H9 (cell line): ENCODE measurements at regions not wholly inside any gene's neighbourhood (a gene's known extent, or its start where the extent isn't known, plus 50 kb on each side); places are given as distances from the start of the nearest gene placed in this dataset.

Source experiments
- DNase-seq: peaks from one replicate; pipeline ENCODE4 v3.0.0-alpha.2; 2017
- H2AFZ ChIP-seq: one replicate; pipeline ENCODE4 v1.6.1; 2013; ENCODE audit warnings: mild to moderate bottlenecking, low read length, control low read depth, moderate library complexity
- H2AK5ac ChIP-seq: 2 replicates; pipeline ENCODE4 v1.6.1; 2013; ENCODE audit warnings: low read length, control low read depth, mixed read lengths; ENCODE audit not compliant: insufficient read length
- H2BK120ac ChIP-seq: one replicate; pipeline ENCODE4 v1.6.1; 2013; ENCODE audit warnings: low read depth, mild to moderate bottlenecking, low read length, control low read depth, inconsistent platforms; ENCODE audit not compliant: poor library complexity, severe bottlenecking
- H2BK12ac ChIP-seq: 2 replicates; pipeline ENCODE4 v1.6.1; 2013; ENCODE audit warnings: low read length, control low read depth, mixed read lengths, low read depth; ENCODE audit not compliant: insufficient read length
- H2BK15ac ChIP-seq: 2 replicates; pipeline ENCODE4 v1.6.1; 2013; ENCODE audit warnings: low read depth, low read length, control low read depth
- H2BK20ac ChIP-seq: one replicate; pipeline ENCODE4 v1.6.1; 2013; ENCODE audit warnings: low read depth, mild to moderate bottlenecking, low read length, control low read depth, inconsistent platforms; ENCODE audit not compliant: poor library complexity, severe bottlenecking
- H2BK5ac ChIP-seq: 2 replicates; pipeline ENCODE4 v1.6.1; 2013; ENCODE audit warnings: low read length, control low read depth, mixed read lengths; ENCODE audit not compliant: insufficient read length
- H3K14ac ChIP-seq: 2 replicates; pipeline ENCODE4 v1.6.1; 2013; ENCODE audit warnings: low read length, control low read depth; ENCODE audit not compliant: insufficient read depth
- H3K18ac ChIP-seq: 2 replicates; pipeline ENCODE4 v1.6.1; 2013; ENCODE audit warnings: low read depth, mild to moderate bottlenecking, mixed read lengths, low read length, control low read depth; ENCODE audit not compliant: insufficient read length
- H3K23ac ChIP-seq: 2 replicates; pipeline ENCODE4 v1.6.1; 2013; ENCODE audit warnings: low read length, control low read depth, mixed read lengths, low read depth; ENCODE audit not compliant: insufficient read length
- H3K23me2 ChIP-seq: 2 replicates; pipeline ENCODE4 v1.6.1; 2013; ENCODE audit warnings: low read depth, mild to moderate bottlenecking, mixed read lengths, low read length, control low read depth; ENCODE audit not compliant: insufficient read length, poor library complexity, severe bottlenecking
- H3K27ac ChIP-seq: 2 replicates; pipeline ENCODE4 v1.5.1; 2013; ENCODE audit warnings: low read length, control low read depth, mixed read lengths, low read depth; ENCODE audit not compliant: insufficient read length
- H3K27me3 ChIP-seq: 2 replicates; pipeline ENCODE4 v1.6.1; 2013; ENCODE audit warnings: low read length, control low read depth, inconsistent platforms; ENCODE audit not compliant: insufficient read depth
- H3K4ac ChIP-seq: 2 replicates; pipeline ENCODE4 v1.6.1; 2013; ENCODE audit warnings: low read depth, mild to moderate bottlenecking, control low read depth, inconsistent platforms, low read length, moderate library complexity
- H3K4me1 ChIP-seq: 2 replicates; pipeline ENCODE4 v1.6.1; 2013; ENCODE audit warnings: low read length, control low read depth, inconsistent platforms; ENCODE audit not compliant: insufficient read depth
- H3K4me2 ChIP-seq: 2 replicates; pipeline ENCODE4 v1.6.1; 2013; ENCODE audit warnings: low read length, control low read depth, mixed read lengths; ENCODE audit not compliant: insufficient read length, insufficient read depth
- H3K56ac ChIP-seq: 2 replicates; pipeline ENCODE4 v1.6.1; 2013; ENCODE audit warnings: low read depth, mild to moderate bottlenecking, mixed read lengths, low read length, control low read depth; ENCODE audit not compliant: insufficient read length
- H3K79me1 ChIP-seq: 2 replicates; pipeline ENCODE4 v1.6.1; 2013; ENCODE audit warnings: low read depth, mild to moderate bottlenecking, moderate library complexity, low read length, control low read depth, inconsistent platforms; ENCODE audit not compliant: insufficient read depth, poor library complexity, severe bottlenecking
- H3K79me2 ChIP-seq: 2 replicates; pipeline ENCODE4 v1.6.1; 2013; ENCODE audit warnings: low read length, control low read depth, inconsistent platforms; ENCODE audit not compliant: insufficient read depth
- H3K9ac ChIP-seq: 2 replicates; pipeline ENCODE4 v1.6.1; 2013; ENCODE audit warnings: low read length, control low read depth, mixed read lengths; ENCODE audit not compliant: insufficient read length; ENCODE audit errors: extremely low read depth
- H3K9me3 ChIP-seq: one replicate; pipeline ENCODE4 v1.6.1; 2013; ENCODE audit warnings: low read depth, low read length, inconsistent platforms; ENCODE audit not compliant: control insufficient read depth
- H3T11ph ChIP-seq: one replicate; pipeline ENCODE4 v1.6.1; 2013; ENCODE audit warnings: mild to moderate bottlenecking, low read length, control low read depth, inconsistent platforms
- H4K20me1 ChIP-seq: one replicate; pipeline ENCODE4 v1.6.1; 2013; ENCODE audit not compliant: control insufficient read depth, insufficient read length, insufficient read depth
- H4K5ac ChIP-seq: 2 replicates; pipeline ENCODE4 v1.6.1; 2013; ENCODE audit warnings: low read depth, mild to moderate bottlenecking, mixed read lengths, low read length, control low read depth; ENCODE audit not compliant: insufficient read length
- H4K8ac ChIP-seq: replicated peaks from 2 replicates; pipeline ENCODE4 v1.6.1; 2013; ENCODE audit warnings: low read length, control low read depth, mixed read lengths, low read depth; ENCODE audit not compliant: insufficient read length
- H4K91ac ChIP-seq: 2 replicates; pipeline ENCODE4 v1.6.1; 2013; ENCODE audit warnings: low read depth, mild to moderate bottlenecking, moderate library complexity, mixed read lengths, low read length, control low read depth; ENCODE audit not compliant: insufficient read length
- H3K27ac Mint-ChIP-seq, 3 experiments: 2 replicates in 2 of 3; 3 replicates in 1 of 3; pipeline ENCODE4 v1.8.0; 2020 to 2021; ENCODE audit warnings: mixed read lengths in 3 of 3, mild to moderate bottlenecking in 1 of 3, moderate library complexity in 1 of 3
- H3K27me3 Mint-ChIP-seq: 2 replicates; pipeline ENCODE4 v1.8.0; 2021; ENCODE audit warnings: low read depth, mild to moderate bottlenecking, moderate library complexity, mixed read lengths
- H3K36me3 Mint-ChIP-seq, 3 experiments: 2 replicates in 2 of 3; 3 replicates in 1 of 3; pipeline ENCODE4 v1.8.0; 2020 to 2021; ENCODE audit warnings: low read depth in 3 of 3, mixed read lengths in 3 of 3; ENCODE audit not compliant: insufficient read depth in 1 of 3
- H3K4me1 Mint-ChIP-seq, 2 experiments: 2 replicates each; pipeline ENCODE4 v1.8.0; 2020; ENCODE audit warnings: mixed read lengths in 2 of 2
- H3K4me3 Mint-ChIP-seq, 2 experiments: 2 replicates in 1 of 2; 3 replicates in 1 of 2; pipeline ENCODE4 v1.8.0; 2020 to 2021; ENCODE audit warnings: mild to moderate bottlenecking in 2 of 2, mixed read lengths in 2 of 2, moderate library complexity in 1 of 2
- H3K9me3 Mint-ChIP-seq, 2 experiments: 2 replicates in 1 of 2; 3 replicates in 1 of 2; pipeline ENCODE4 v1.8.0; 2020; ENCODE audit warnings: mild to moderate bottlenecking in 2 of 2, mixed read lengths in 2 of 2, moderate library complexity in 1 of 2
- TF ChIP-seq, protein P1 (sequence below): fragments of 200-600 bp; sonication (generic); conservative IDR thresholded peaks from 3 replicates; pipeline ENCODE4 v1.8.0; 2021; ENCODE audit warnings: antibody characterized with exemption, mild to moderate bottlenecking

GRCh38 chr3:35385271-35385670, 254.1 kb upstream of the ARPP21 start:
- Histone ChIP-seq H3K18ac (no peak overlapping the region), H4K20me1 (no peaks in the 10 kb centered on the region)

More at GRCh38 chr3:35385271-35385670, 254.1 kb upstream of the ARPP21 start:
- Mint-ChIP-seq H3K36me3 (no peaks in the 10 kb centered on the region), H3K4me3 (no peak overlapping the region), H3K9me3 (peaks cover 0 to 4% of the 10 kb centered on the region in 2 experiments; a peak in 2 of 5 replicates), H3K27ac (no peak overlapping the region), H3K27me3 (no peaks in the 10 kb centered on the region), H3K4me1 (no peaks in the 10 kb centered on the region)
- Histone ChIP-seq H2BK20ac (no peak overlapping the region), H3K56ac (no peak overlapping the region), H2AK5ac (no peak overlapping the region), H2BK5ac (no peak overlapping the region), H3K27me3 (no peaks in the 10 kb centered on the region), H3T11ph (no peak overlapping the region), H3K9me3 (no peaks in the 10 kb centered on the region), H3K79me1 (no peaks in the 10 kb centered on the region), H3K9ac (no peak overlapping the region), H4K5ac (no peak overlapping the region), H3K23me2 (no peaks in the 10 kb centered on the region), H3K14ac (no peak overlapping the region), H4K91ac (no peak overlapping the region), H3K4me1 (0 out of 2 replicates have a peak, but pooled peaks cover 2% of the 10 kb centered on the region), H3K27ac (no peak overlapping the region), H3K4ac (no peak overlapping the region), H2AFZ (no peak overlapping the region), H2BK12ac (no peak overlapping the region), H3K4me2 (no peak overlapping the region), H2BK120ac (no peak overlapping the region), H3K23ac (no peak overlapping the region), H4K8ac (no peak overlapping the region), H3K79me2 (no peaks in the 10 kb centered on the region), H2BK15ac (no peak overlapping the region)
- DNase-seq: no peak
- TF ChIP-seq, protein P1, sequence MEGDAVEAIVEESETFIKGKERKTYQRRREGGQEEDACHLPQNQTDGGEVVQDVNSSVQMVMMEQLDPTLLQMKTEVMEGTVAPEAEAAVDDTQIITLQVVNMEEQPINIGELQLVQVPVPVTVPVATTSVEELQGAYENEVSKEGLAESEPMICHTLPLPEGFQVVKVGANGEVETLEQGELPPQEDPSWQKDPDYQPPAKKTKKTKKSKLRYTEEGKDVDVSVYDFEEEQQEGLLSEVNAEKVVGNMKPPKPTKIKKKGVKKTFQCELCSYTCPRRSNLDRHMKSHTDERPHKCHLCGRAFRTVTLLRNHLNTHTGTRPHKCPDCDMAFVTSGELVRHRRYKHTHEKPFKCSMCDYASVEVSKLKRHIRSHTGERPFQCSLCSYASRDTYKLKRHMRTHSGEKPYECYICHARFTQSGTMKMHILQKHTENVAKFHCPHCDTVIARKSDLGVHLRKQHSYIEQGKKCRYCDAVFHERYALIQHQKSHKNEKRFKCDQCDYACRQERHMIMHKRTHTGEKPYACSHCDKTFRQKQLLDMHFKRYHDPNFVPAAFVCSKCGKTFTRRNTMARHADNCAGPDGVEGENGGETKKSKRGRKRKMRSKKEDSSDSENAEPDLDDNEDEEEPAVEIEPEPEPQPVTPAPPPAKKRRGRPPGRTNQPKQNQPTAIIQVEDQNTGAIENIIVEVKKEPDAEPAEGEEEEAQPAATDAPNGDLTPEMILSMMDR: no peak
